ENCODE measurements at regions not wholly inside any gene's neighbourhood (a gene's known extent, or its start where the extent isn't known, plus 50 kb on each side); places are given as distances from the start of the nearest gene placed in this dataset.

DNA sequence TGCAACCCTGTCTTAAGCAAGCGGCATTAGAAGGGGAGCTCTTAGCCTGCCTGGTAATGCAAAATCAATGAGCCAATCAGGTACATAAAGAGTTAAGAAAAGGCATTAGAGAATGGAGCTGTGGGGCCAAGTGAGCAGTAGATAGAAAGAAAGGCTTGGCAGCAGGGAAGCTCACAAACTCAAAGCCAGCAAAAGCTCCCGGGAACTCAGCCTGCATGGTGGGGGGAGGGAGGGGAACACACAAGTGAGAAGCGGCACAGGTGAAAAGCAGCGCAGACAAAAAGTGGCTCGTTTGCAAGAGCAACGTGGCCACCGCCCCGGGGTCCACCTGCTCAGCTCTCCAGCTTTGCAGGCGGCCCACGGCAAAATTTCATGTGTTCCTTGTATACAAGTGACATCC lies 818.5 kb downstream of the FAM133A start:
- Histone ChIP-seq H3K36me3 (ENCODE audit: control insufficient read depth, insufficient read depth, low read length) (no peaks in the 10 kb centered on the region), H3K4me3 (ENCODE audit: low read length) (no peak overlapping the region), H3K9ac (ENCODE audit: low read length) (no peak overlapping the region), H3K27ac (ENCODE audit: low read depth, low read length) (no peak overlapping the region), H3K27me3 (ENCODE audit: control insufficient read depth, insufficient read depth, low read length) (no peaks in the 10 kb centered on the region), H3K4me1 (ENCODE audit: control insufficient read depth, insufficient read depth, low read length) (no peaks in the 10 kb centered on the region)

DNA sequence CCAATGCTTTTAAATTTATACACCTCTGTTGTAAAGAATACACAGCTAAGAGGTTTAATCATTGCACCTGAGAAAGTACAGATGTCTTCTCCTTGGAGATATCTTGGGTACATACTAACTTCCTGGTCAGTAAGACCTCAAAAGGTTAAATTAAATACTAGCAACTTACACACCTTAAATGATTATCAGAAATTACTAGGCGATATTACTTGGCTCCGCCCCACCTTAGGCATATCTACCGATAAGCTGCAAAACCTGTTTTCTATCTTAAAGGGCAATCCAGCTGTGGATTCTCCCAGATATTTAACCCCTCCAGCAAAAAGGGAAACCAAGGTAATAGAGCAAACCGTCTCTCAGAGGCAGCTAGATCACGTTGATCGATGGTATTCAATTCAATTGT lies 819.4 kb downstream of the FAM133A start:
- H3K27ac ChIP-seq (ENCODE audit: low read depth, low read length): no peak overlapping the region
- H3K4me1 ChIP-seq (ENCODE audit: control insufficient read depth, insufficient read depth, low read length): no peaks in the 10 kb centered on the region
- H3K36me3 ChIP-seq (ENCODE audit: control insufficient read depth, insufficient read depth, low read length): no peaks in the 10 kb centered on the region
- no peak overlapping the region for H3K9ac ChIP-seq (ENCODE audit: low read length)
- H3K4me3 ChIP-seq (ENCODE audit: low read length): no peak overlapping the region
- no peaks in the 10 kb centered on the region for H3K27me3 ChIP-seq (ENCODE audit: control insufficient read depth, insufficient read depth, low read length)

DNA sequence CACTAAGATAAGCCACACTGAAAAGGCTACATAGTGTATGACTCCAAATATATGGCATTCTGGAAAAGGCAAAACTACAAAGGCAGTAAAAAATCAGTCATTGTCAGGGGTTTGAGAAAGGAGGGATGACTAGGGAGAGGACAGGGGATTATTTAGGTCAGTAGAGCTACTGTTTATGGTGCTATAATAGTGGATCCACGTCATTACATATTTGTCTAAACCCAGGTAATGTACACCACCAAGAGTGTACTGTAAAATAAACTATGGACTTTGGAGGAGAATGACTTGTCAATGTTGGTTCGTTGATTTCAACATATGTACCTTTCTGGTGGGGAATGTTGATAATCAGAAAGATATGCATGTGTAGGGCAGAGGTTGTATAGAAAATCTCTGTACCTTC lies 837.6 kb downstream of the FAM133A start:
- Histone ChIP-seq H3K27me3 (ENCODE audit: control insufficient read depth, insufficient read depth, low read length) (no peaks in the 10 kb centered on the region), H3K4me1 (ENCODE audit: control insufficient read depth, insufficient read depth, low read length) (no peaks in the 10 kb centered on the region), H3K36me3 (ENCODE audit: control insufficient read depth, insufficient read depth, low read length) (no peaks in the 10 kb centered on the region), H3K27ac (ENCODE audit: low read depth, low read length) (no peak overlapping the region), H3K9ac (ENCODE audit: low read length) (no peak overlapping the region), H3K4me3 (ENCODE audit: low read length) (no peak overlapping the region)

DNA sequence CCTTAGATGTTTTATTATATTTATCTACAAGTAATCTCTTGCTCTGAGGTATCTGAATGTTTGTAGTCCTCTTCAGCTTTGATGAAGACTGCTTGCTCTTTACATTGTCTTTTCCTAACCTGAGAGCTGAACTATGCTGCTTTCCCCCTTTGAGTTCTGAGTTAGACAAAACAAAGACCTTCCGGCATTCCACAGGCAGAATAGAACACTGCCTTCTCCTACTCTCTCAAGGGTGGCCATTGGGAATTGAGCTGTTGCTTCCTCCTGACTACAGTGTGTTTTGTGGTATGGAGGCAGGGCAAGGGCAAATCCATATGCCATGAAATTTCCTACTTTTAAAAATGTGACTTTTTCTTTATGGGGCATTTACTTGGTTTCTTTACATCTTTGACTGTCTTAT lies 841.0 kb downstream of the FAM133A start:
- H3K27ac ChIP-seq (ENCODE audit: low read depth, low read length): no peak overlapping the region
- H3K9ac ChIP-seq (ENCODE audit: low read length): no peak overlapping the region
- H3K27me3 ChIP-seq (ENCODE audit: control insufficient read depth, insufficient read depth, low read length): no peaks in the 10 kb centered on the region
- H3K4me3 ChIP-seq (ENCODE audit: low read length): no peak overlapping the region
- no peaks in the 10 kb centered on the region for H3K4me1 ChIP-seq (ENCODE audit: control insufficient read depth, insufficient read depth, low read length)
- H3K36me3 ChIP-seq (ENCODE audit: control insufficient read depth, insufficient read depth, low read length): no peaks in the 10 kb centered on the region

DNA sequence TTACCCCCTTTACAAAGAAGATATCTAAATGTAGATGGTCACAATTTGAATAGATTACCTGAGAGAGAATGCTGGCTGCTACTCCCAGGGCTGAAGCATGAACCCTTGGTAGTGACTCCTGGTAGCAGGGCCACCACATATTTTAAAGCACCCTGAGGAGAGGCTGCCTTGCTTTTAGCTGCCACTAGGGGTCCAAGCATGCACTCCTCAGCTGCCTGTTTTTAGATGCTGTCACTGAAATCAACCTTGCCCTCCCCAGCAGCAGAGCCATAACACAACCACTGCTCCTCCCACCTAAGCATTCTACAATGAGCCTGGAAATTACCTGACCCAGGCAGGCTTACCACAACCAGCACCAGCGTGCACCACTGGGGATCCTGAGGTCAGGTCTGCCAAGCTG lies 850.9 kb downstream of the FAM133A start:
- Histone ChIP-seq H3K9ac (ENCODE audit: low read length) (no peak overlapping the region), H3K36me3 (ENCODE audit: control insufficient read depth, insufficient read depth, low read length) (no peaks in the 10 kb centered on the region), H3K4me3 (ENCODE audit: low read length) (no peak overlapping the region), H3K27me3 (ENCODE audit: control insufficient read depth, insufficient read depth, low read length) (no peaks in the 10 kb centered on the region), H3K27ac (ENCODE audit: low read depth, low read length) (no peak overlapping the region), H3K4me1 (ENCODE audit: control insufficient read depth, insufficient read depth, low read length) (no peaks in the 10 kb centered on the region)

DNA sequence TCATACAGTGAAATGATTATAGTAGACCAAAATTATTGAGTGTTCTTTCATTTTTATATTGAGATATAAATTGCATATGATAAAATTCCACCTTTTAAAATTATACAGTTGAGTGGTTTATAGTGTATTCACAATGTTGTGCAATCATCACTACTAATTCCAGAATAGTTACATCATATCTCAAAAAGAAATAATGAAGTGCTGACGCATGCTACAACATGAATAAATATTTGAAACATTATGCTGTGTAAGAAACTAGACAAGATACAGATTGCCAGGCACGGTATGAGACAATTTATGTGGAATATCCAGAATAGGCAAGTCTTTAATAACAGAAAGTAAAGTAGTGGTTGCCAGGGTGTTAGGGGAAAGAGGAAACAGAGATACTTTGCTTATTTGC lies 871.7 kb downstream of the FAM133A start:
- no peaks in the 10 kb centered on the region for H3K4me1 ChIP-seq (ENCODE audit: control insufficient read depth, insufficient read depth, low read length)
- no peak overlapping the region for H3K27ac ChIP-seq (ENCODE audit: low read depth, low read length)
- no peaks in the 10 kb centered on the region for H3K36me3 ChIP-seq (ENCODE audit: control insufficient read depth, insufficient read depth, low read length)
- H3K27me3 ChIP-seq (ENCODE audit: control insufficient read depth, insufficient read depth, low read length): no peaks in the 10 kb centered on the region
- no peak overlapping the region for H3K9ac ChIP-seq (ENCODE audit: low read length)
- H3K4me3 ChIP-seq (ENCODE audit: low read length): no peak overlapping the region

DNA sequence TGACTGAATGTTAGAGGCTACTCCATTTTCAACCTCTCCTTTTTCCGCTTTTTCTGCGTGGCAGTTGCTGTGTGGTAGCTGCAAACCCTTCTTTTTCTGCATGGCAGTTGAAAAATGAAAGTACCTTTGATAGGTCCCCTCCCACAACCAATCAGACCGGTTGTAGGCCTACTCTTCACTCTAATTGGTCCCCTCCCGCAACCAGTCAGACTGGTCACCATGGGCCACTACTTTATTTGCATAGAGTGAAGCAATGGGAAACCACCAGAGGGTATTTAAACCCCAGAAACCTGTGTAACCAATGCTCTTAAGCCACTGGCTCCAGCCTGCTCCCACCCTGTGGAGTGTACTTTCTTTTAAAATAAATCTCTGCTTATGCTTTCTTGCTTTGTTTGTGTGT lies 877.8 kb downstream of the FAM133A start:
- H3K36me3 ChIP-seq (ENCODE audit: control insufficient read depth, insufficient read depth, low read length): no peaks in the 10 kb centered on the region
- no peak overlapping the region for H3K9ac ChIP-seq (ENCODE audit: low read length)
- H3K4me3 ChIP-seq (ENCODE audit: low read length): no peak overlapping the region
- no peaks in the 10 kb centered on the region for H3K27me3 ChIP-seq (ENCODE audit: control insufficient read depth, insufficient read depth, low read length)
- no peaks in the 10 kb centered on the region for H3K4me1 ChIP-seq (ENCODE audit: control insufficient read depth, insufficient read depth, low read length)
- H3K27ac ChIP-seq (ENCODE audit: low read depth, low read length): no peak overlapping the region

DNA sequence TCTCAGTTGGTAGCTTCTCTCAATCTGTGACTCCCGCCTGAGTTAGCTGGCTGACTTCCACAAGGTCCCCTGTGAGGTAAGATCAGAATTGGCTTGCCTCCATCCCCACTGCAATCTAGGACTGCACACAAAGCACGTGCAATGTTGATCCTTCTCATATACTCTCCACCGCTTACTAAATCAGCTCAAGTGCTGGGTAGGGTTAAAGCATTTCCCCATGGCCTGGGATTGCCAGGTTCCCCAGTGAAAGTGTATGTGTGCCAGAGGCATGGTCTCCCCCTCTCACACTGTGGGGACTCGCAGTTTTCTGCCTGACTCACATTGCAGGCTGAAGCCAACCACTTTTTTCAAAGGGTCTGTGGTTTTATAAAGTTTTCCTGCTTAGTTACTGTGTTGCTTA lies 886.9 kb downstream of the FAM133A start:
- H3K4me3 ChIP-seq (ENCODE audit: low read length): no peak overlapping the region
- H3K27me3 ChIP-seq (ENCODE audit: control insufficient read depth, insufficient read depth, low read length): no peaks in the 10 kb centered on the region
- H3K27ac ChIP-seq (ENCODE audit: low read depth, low read length): no peak overlapping the region
- no peak overlapping the region for H3K9ac ChIP-seq (ENCODE audit: low read length)
- no peaks in the 10 kb centered on the region for H3K36me3 ChIP-seq (ENCODE audit: control insufficient read depth, insufficient read depth, low read length)
- H3K4me1 ChIP-seq (ENCODE audit: control insufficient read depth, insufficient read depth, low read length): no peaks in the 10 kb centered on the region

DNA sequence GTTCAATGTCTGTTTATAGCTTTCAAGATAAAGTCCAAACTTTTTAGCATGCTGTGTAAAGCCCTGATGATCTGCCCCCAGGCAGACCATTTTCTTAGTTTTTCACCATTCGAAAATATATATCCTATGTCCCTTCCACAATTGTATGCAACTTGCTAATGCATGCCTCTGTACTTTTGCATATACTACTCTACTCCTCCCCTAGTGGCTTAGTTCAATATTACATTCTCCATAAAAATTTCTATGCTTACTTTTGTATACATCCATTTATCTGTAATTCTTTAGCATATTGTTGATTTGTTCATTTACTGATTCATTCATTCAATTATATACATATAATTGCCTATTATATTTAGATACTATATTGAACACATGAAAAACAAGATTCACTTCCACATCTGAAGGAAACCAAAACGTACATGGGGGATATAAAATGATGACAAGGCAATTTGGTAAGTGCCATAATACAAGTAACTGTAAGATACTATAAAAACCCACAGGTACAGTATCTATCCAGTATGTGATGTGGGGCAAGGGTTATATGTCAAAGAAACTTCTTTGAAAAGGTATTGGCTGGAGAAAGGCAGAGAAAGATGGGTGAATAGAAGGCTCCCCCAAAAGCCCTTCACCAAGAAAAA lies 902.5 kb downstream of the FAM133A start:
- Histone ChIP-seq H3K36me3 (ENCODE audit: control insufficient read depth, insufficient read depth, low read length) (no peaks in the 10 kb centered on the region), H3K4me3 (ENCODE audit: low read length) (no peak overlapping the region), H3K9ac (ENCODE audit: low read length) (no peak overlapping the region), H3K27me3 (ENCODE audit: control insufficient read depth, insufficient read depth, low read length) (no peaks in the 10 kb centered on the region), H3K27ac (ENCODE audit: low read depth, low read length) (no peak overlapping the region), H3K4me1 (ENCODE audit: control insufficient read depth, insufficient read depth, low read length) (no peaks in the 10 kb centered on the region)

DNA sequence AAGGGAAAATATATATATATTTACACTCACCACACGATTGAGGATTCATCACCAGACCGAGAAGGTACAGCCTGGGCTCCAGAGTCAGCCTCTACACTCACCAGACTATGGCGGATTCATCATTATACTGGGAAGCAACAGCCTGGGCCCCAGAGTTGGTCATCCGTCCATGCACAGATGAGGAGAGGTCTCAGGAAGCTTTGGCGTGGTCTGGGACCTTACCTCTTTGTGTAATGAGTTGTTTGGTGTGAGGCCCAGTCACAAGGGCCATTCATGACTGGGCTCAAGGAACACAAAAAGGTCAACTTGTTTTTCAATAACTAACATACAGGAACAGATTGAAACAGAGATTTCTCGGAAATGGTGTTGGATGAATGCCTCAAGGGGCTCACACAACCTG lies 926.1 kb downstream of the FAM133A start:
- Histone ChIP-seq H3K36me3 (ENCODE audit: control insufficient read depth, insufficient read depth, low read length) (no peaks in the 10 kb centered on the region), H3K9ac (ENCODE audit: low read length) (no peak overlapping the region), H3K27ac (ENCODE audit: low read depth, low read length) (no peak overlapping the region), H3K27me3 (ENCODE audit: control insufficient read depth, insufficient read depth, low read length) (no peaks in the 10 kb centered on the region), H3K4me1 (ENCODE audit: control insufficient read depth, insufficient read depth, low read length) (no peaks in the 10 kb centered on the region), H3K4me3 (ENCODE audit: low read length) (no peak overlapping the region)

DNA sequence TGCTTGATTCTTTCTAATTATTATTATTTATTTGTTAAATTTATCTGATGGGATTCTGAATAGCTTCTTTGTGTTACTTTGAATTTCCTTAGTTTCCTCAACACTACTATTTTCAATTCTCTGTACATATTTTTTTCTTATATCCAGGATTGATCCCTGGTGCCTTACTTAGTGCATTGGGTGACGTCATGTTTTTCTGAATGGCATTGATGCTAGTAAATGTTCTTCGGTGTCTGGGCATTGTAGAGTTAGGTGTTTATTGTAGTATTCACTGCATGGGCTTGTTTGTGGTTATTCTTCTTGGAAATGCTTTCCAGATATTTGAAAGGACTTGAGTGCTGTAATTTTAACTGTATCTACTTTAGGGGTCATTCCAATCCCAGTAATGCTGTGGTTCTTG lies 938.1 kb downstream of the FAM133A start:
- Histone ChIP-seq H3K27ac (ENCODE audit: low read depth, low read length) (no peak overlapping the region), H3K9ac (ENCODE audit: low read length) (no peak overlapping the region), H3K4me1 (ENCODE audit: control insufficient read depth, insufficient read depth, low read length) (no peaks in the 10 kb centered on the region), H3K4me3 (ENCODE audit: low read length) (no peak overlapping the region), H3K27me3 (ENCODE audit: control insufficient read depth, insufficient read depth, low read length) (peaks cover 4% of the 10 kb centered on the region), H3K36me3 (ENCODE audit: control insufficient read depth, insufficient read depth, low read length) (no peaks in the 10 kb centered on the region)

DNA sequence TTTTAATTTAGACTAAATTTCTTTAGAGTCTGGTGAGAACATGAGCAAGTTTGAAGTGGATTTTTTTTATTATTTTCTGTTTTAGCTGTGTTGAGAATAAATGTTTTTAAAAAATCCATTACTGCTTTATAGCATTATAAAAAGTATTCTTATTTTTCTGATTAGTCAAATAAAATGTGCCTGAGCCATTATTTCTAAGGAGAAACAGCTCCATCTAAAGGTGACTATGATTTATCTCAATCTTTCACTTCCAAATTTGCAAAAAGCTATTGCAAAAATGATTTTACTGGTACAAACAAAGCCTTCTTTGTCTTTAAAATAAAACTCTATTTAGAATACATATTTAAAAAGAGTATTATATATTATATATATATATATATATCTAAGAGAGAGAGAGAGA lies 959.2 kb downstream of the FAM133A start:
- Histone ChIP-seq H3K4me1 (ENCODE audit: control insufficient read depth, insufficient read depth, low read length) (no peaks in the 10 kb centered on the region), H3K4me3 (ENCODE audit: low read length) (no peak overlapping the region), H3K36me3 (ENCODE audit: control insufficient read depth, insufficient read depth, low read length) (no peaks in the 10 kb centered on the region), H3K9ac (ENCODE audit: low read length) (no peak overlapping the region), H3K27ac (ENCODE audit: low read depth, low read length) (no peak overlapping the region), H3K27me3 (ENCODE audit: control insufficient read depth, insufficient read depth, low read length) (no peaks in the 10 kb centered on the region)

DNA sequence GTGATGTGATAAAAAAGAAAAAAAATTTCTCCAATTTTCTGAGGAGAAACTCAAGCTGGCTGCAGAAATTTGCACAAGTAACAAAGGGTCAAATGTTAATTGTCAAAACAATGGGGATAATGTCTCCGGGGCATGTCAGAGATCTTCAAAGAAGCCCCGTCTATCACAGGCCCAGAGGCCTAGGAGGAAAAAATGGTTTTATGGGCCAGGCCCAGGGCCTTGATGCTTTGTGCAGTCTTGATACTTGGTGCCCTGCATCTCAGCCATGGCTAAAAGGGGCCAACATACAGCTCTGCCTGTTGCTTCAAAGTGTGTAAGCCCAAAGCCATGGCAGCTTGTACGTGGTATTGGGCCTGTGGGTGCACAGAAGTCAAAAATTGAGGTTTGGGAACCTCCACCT lies 961.0 kb downstream of the FAM133A start:
- Histone ChIP-seq H3K36me3 (ENCODE audit: control insufficient read depth, insufficient read depth, low read length) (no peaks in the 10 kb centered on the region), H3K27ac (ENCODE audit: low read depth, low read length) (no peak overlapping the region), H3K9ac (ENCODE audit: low read length) (no peak overlapping the region), H3K27me3 (ENCODE audit: control insufficient read depth, insufficient read depth, low read length) (no peaks in the 10 kb centered on the region), H3K4me3 (ENCODE audit: low read length) (no peak overlapping the region), H3K4me1 (ENCODE audit: control insufficient read depth, insufficient read depth, low read length) (no peaks in the 10 kb centered on the region)

All from rectal smooth muscle tissue (tissue), 1 donor.